Suprapubic skin (tissue), 4 donors: ENCODE measurements at regions not wholly inside any gene's neighbourhood (a gene's known extent, or its start where the extent isn't known, plus 50 kb on each side); places are given as distances from the start of the nearest gene placed in this dataset.

ENCODE experiments used
- DNase-seq, 2 donors: peaks; one replicate each; pipeline ENCODE4 v3.0.0-alpha.2; 2019; ENCODE audit warnings: low spot score in 2 of 2
- H3K27ac ChIP-seq: fragments of 200-600 bp; sonication (generic); one replicate; pipeline ENCODE4 v1.5.1; 2019
- H3K27me3 ChIP-seq: fragments of 200-600 bp; sonication (generic); one replicate; pipeline ENCODE4 v1.5.1; 2019
- H3K36me3 ChIP-seq: fragments of 200-600 bp; sonication (generic); one replicate; pipeline ENCODE4 v1.5.1; 2019
- H3K4me1 ChIP-seq: fragments of 200-600 bp; sonication (generic); one replicate; pipeline ENCODE4 v1.5.1; 2019
- H3K4me3 ChIP-seq: fragments of 200-600 bp; sonication (generic); one replicate; pipeline ENCODE4 v1.5.1; 2019; ENCODE audit warnings: mild to moderate bottlenecking
- H3K9me3 ChIP-seq: fragments of 200-600 bp; sonication (generic); one replicate; pipeline ENCODE4 v1.5.1; 2019
- EP300 ChIP-seq: sonication (generic); formaldehyde crosslinking; IDR thresholded peaks from one replicate; pipeline ENCODE4 v1.6.1; 2017; ENCODE audit warnings: antibody characterized with exemption
- POLR2A ChIP-seq, 2 donors: fragments of 450-650 bp; IDR thresholded peaks; one replicate each; pipeline ENCODE4 v1.6.1; 2017; ENCODE audit warnings: antibody characterized with exemption in 2 of 2, mild to moderate bottlenecking in 2 of 2, moderate library complexity in 2 of 2
- POLR2AphosphoS5 ChIP-seq, 3 donors: sonication (generic); formaldehyde crosslinking; IDR thresholded peaks; one replicate each; pipeline ENCODE4 v1.6.1; 2017; ENCODE audit warnings: antibody characterized with exemption in 3 of 3
- WGBS: methylation state at CpG from one replicate; pipeline ENCODE4 v1.1.5; 2018; 5-methylcytosine and 5-hydroxymethylcytosine counted together
- TF ChIP-seq, protein P1 (sequence below), 2 donors: fragments of 200-600 bp in 1 of 2; fragments of 450-650 bp in 1 of 2; sonication (generic) in 1 of 2; IDR thresholded peaks; one replicate each; pipeline ENCODE4 v1.5.1; 2016 to 2019; ENCODE audit warnings: antibody characterized with exemption in 2 of 2, mild to moderate bottlenecking in 1 of 2, moderate library complexity in 1 of 2

DNA sequence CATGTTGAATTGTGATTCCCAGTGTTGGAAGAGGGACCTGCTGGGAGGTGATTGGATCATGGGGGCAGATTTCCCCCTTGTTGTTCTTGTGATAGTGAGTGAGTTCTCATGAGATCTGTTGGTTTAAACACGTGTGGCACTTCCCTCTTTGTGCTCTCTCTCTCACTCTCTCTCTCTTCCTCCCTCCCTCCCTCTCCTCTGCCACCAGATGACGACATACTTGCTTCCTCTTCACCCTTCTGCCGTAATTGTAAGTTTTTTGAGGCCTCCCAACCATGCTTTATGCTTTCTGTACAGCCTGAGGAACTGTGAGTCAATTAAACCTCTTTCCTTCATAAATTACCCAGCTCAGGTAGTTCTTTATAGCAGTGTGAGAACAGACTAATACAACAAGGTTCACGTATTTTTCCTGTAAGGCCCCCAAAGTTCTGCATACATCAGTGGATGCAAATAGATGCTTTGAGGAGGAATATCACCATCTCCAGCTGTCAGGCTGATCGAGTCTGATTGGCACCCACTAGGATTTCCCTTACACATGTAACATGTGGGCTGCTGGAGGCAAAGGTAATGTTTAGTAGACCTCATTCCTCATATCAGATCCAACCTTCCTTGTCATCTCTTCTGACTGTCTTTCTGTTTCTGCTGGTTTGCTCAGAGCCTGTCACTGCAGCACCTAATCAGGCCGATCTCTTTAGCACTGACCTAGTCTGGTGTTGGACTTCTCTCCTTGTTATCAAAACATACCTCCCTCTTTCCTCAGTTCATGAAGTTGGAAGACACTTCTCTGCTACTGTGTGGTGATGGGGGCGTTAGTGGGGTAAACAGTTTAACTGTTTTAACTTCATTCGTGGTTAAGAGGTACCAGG, 54.3 kb upstream of the BACH2 start:
- no peaks in the 10 kb centered on the region for H3K9me3 ChIP-seq
- WGBS = 64% methylated on average over 8 of the region's 8 CpGs
- no peaks in the 10 kb centered on the region for H3K27me3 ChIP-seq
- H3K27ac ChIP-seq = no peak overlapping the region
- no peaks in the 10 kb centered on the region for H3K36me3 ChIP-seq
- DNase-seq = no peak
- H3K4me3 ChIP-seq = no peak overlapping the region
- no peaks in the 10 kb centered on the region for H3K4me1 ChIP-seq
- TF ChIP-seq POLR2A (IDR thresholded peaks at IDR 0.05) = no peak
- no peak for TF ChIP-seq POLR2AphosphoS5 (IDR thresholded peaks at IDR 0.05)
- TF ChIP-seq EP300 = no peak
- TF ChIP-seq, protein P1, sequence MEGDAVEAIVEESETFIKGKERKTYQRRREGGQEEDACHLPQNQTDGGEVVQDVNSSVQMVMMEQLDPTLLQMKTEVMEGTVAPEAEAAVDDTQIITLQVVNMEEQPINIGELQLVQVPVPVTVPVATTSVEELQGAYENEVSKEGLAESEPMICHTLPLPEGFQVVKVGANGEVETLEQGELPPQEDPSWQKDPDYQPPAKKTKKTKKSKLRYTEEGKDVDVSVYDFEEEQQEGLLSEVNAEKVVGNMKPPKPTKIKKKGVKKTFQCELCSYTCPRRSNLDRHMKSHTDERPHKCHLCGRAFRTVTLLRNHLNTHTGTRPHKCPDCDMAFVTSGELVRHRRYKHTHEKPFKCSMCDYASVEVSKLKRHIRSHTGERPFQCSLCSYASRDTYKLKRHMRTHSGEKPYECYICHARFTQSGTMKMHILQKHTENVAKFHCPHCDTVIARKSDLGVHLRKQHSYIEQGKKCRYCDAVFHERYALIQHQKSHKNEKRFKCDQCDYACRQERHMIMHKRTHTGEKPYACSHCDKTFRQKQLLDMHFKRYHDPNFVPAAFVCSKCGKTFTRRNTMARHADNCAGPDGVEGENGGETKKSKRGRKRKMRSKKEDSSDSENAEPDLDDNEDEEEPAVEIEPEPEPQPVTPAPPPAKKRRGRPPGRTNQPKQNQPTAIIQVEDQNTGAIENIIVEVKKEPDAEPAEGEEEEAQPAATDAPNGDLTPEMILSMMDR (IDR thresholded peaks at IDR 0.05) = no peak

DNA sequence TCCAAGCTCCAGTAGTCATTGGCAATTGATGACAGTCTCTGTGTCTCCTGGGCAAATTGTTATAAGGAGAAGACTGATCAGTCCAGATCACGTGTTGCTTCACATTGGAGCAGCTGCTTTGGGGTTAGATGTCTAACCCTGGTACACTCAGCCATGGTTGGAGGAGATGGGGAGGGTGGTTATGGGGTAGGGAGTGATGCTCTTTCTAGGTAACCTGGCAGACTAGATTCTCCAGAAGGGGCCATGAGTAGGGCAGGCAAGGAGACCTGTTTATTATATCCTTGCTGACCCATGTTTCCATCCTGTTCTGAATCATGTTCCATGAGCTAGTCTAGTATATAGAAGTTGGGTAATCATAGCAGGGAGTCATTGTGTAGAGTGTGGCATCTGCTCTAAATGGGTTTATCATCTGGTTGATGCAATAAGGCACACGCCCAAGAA, 50.8 kb upstream of the BACH2 start:
- DNase-seq = no peak
- Histone ChIP-seq H3K9me3 (no peaks in the 10 kb centered on the region), H3K4me3 (no peak overlapping the region), H3K36me3 (no peaks in the 10 kb centered on the region), H3K4me1 (no peaks in the 10 kb centered on the region), H3K27me3 (no peaks in the 10 kb centered on the region), H3K27ac (no peak overlapping the region)
- TF ChIP-seq, protein P1 (IDR thresholded peaks at IDR 0.05) = no peak
- TF ChIP-seq POLR2AphosphoS5 (IDR thresholded peaks at IDR 0.05) (no peak), POLR2A (IDR thresholded peaks at IDR 0.05) (no peak), EP300 (no peak)
- 77% methylated on average over 2 of the region's 2 CpGs for WGBS

DNA sequence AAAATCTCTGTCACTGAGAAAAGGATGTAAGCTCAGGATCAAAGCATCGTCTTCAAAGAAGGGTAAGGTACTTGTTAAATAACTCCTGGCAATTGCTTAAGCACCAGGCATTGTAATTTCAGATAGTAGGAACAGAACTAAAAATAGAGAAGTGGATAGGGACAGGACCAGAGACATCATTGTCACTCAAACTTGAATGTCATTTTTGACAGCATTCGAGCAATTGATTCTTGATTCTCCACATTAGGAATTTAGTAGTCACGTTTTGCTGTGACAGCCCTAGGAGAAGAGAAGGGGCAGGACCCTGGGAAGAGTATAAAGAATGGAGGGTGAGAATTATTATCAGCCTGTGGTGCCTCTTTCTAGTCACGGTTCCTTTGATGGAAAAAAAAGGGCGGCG, 50.1 kb upstream of the BACH2 start:
- H3K27ac ChIP-seq = no peak overlapping the region

More for the DNA sequence above, 50.1 kb upstream of the BACH2 start:
- Histone ChIP-seq H3K27me3 (no peaks in the 10 kb centered on the region), H3K4me3 (no peak overlapping the region), H3K36me3 (no peaks in the 10 kb centered on the region), H3K4me1 (no peaks in the 10 kb centered on the region), H3K9me3 (no peaks in the 10 kb centered on the region)
- 71% methylated on average over 6 of the region's 6 CpGs for WGBS
- TF ChIP-seq POLR2A (IDR thresholded peaks at IDR 0.05) = no peak
- no peak for TF ChIP-seq POLR2AphosphoS5 (IDR thresholded peaks at IDR 0.05)
- TF ChIP-seq EP300 = no peak
- TF ChIP-seq, protein P1 (IDR thresholded peaks at IDR 0.05) = no peak
- no peak for DNase-seq
